ENCODE measurements at regions not wholly inside any gene's neighbourhood (a gene's known extent, or its start where the extent isn't known, plus 50 kb on each side); places are given as distances from the start of the nearest gene placed in this dataset.

DNA sequence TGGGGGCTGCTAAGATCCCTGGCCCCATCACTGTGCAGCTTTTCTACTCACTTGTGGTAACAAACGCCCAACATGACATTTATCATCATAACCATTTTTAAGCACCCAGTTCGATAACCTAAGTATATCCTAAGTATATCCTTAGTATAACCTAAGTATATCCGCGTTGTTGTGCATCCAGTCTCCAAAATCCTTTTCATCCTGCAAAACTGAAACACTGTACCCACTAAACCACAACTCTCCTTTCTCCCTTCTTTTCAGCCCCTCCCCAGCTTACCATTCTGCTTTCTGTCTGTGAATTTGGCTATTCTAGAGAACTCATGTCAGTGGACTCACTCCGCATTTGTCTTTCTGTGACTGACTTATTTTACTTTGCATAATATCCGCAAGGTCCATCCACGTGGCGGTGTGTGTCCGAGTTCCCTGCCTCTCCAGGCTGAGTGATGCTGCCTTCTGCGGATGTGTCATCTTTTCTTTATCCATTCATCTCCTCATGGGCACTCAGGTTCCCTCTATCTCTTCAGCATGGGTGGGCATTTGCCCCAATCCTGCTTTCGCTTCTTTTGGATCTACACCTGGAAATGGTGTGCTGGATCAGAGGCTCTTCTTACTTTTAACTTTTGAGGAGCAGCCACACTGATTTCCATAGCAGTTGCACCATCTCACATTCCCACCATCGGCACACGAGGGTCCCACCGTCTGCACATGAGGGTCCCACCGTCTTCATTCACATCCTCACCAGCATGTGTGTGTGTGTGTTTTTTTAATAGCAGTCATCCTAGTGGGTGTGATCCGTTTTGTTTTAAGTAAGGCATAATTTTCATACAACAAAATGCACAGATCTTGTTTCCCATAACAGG is 82.4 kb upstream of the CLDN5 start:
- TF ChIP-seq, protein P1, sequence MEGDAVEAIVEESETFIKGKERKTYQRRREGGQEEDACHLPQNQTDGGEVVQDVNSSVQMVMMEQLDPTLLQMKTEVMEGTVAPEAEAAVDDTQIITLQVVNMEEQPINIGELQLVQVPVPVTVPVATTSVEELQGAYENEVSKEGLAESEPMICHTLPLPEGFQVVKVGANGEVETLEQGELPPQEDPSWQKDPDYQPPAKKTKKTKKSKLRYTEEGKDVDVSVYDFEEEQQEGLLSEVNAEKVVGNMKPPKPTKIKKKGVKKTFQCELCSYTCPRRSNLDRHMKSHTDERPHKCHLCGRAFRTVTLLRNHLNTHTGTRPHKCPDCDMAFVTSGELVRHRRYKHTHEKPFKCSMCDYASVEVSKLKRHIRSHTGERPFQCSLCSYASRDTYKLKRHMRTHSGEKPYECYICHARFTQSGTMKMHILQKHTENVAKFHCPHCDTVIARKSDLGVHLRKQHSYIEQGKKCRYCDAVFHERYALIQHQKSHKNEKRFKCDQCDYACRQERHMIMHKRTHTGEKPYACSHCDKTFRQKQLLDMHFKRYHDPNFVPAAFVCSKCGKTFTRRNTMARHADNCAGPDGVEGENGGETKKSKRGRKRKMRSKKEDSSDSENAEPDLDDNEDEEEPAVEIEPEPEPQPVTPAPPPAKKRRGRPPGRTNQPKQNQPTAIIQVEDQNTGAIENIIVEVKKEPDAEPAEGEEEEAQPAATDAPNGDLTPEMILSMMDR (conservative IDR thresholded peaks at IDR 0.05 in 1 of 2, IDR thresholded peaks at IDR 0.05 in 1 of 2; ENCODE audit: low read depth in 1 of 2, low read length in 2 of 2), result no peak
- no peak for TF ChIP-seq EZH2 (IDR thresholded peaks at IDR 0.05; ENCODE audit: low read length, missing control alignments)

Data from fibroblast of lung (primary cell).